IMR-90 (cell line): ENCODE measurements at regions not wholly inside any gene's neighbourhood (a gene's known extent, or its start where the extent isn't known, plus 50 kb on each side); places are given as distances from the start of the nearest gene placed in this dataset.

ENCODE experiments used
- ATAC-seq: fragments of 200-7000 bp; cut with Tn5 transposase; 2 replicates; pipeline ENCODE4 v1.9.1; 2020; ENCODE audit warnings: low read depth, mild to moderate bottlenecking, moderate library complexity
- BruUV-seq: library from RNA; stranded (reverse); fragments of 400-500 nt; replicated peaks from 2 replicates; lab custom pipeline; 2021; lab: Mats Ljungman, UMichigan
- CTCF ChIA-PET: fragments of 300-600 bp; formaldehyde crosslinking; extraction: SDS; loops from one replicate; lab custom pipeline; 2021; ENCODE audit warnings: antibody characterized with exemption; lab: Yijun Ruan, JAX
- POLR2A ChIA-PET: fragments of 300-600 bp; sonication (Branson Sonifier 250); formaldehyde crosslinking; loops from one replicate; lab custom pipeline; 2022; ENCODE audit warnings: antibody characterized with exemption; ENCODE audit not compliant: unreplicated experiment; lab: Charles Lee
- DNase-seq: peaks from one replicate; pipeline ENCODE4 v3.0.0; 2013
- H2AFZ ChIP-seq: replicated peaks from 2 replicates; pipeline ENCODE3; 2013; ENCODE audit warnings: low read length, mild to moderate bottlenecking; ENCODE audit not compliant: poor library complexity
- H2AK5ac ChIP-seq: 2 replicates; pipeline ENCODE4 v1.6.1; 2013; ENCODE audit warnings: low read depth, low read length, inconsistent platforms
- H2AK9ac ChIP-seq: replicated peaks from 2 replicates; pipeline ENCODE3; 2013; ENCODE audit warnings: mild to moderate bottlenecking, low read depth, low read length, moderate library complexity; ENCODE audit not compliant: poor library complexity
- H2BK120ac ChIP-seq: 2 replicates; pipeline ENCODE4 v1.6.1; 2013; ENCODE audit warnings: low read depth, low read length, inconsistent platforms
- H2BK15ac ChIP-seq: 3 replicates; pipeline ENCODE4 v1.6.1; 2013; ENCODE audit warnings: low read depth, low read length, inconsistent platforms
- H2BK20ac ChIP-seq: 2 replicates; pipeline ENCODE4 v1.6.1; 2013; ENCODE audit warnings: low read depth, mild to moderate bottlenecking, inconsistent platforms, low read length, moderate library complexity
- H2BK5ac ChIP-seq: 2 replicates; pipeline ENCODE4 v1.6.1; 2013; ENCODE audit warnings: mild to moderate bottlenecking, low read depth, low read length, inconsistent platforms; ENCODE audit not compliant: poor library complexity, severe bottlenecking
- H3K14ac ChIP-seq: replicated peaks from 2 replicates; pipeline ENCODE4 v1.6.1; 2013; ENCODE audit warnings: low read depth, low read length, inconsistent platforms
- H3K18ac ChIP-seq: 2 replicates; pipeline ENCODE4 v1.6.1; 2013; ENCODE audit warnings: low read depth, low read length, control low read depth
- H3K23ac ChIP-seq: 2 replicates; pipeline ENCODE4 v1.6.1; 2013; ENCODE audit warnings: low read depth, low read length, inconsistent platforms
- H3K27ac ChIP-seq: 2 replicates; pipeline ENCODE4 v1.5.1; 2013; ENCODE audit warnings: mild to moderate bottlenecking, control low read depth, low read length; ENCODE audit not compliant: insufficient read depth
- H3K27me3 ChIP-seq: 2 replicates; pipeline ENCODE4 v1.6.1; 2013; ENCODE audit warnings: low read length; ENCODE audit not compliant: control insufficient read depth, insufficient read depth
- H3K36me3 ChIP-seq: 2 replicates; pipeline ENCODE4 v1.6.1; 2013; ENCODE audit warnings: low read length, mixed read lengths; ENCODE audit not compliant: control insufficient read depth, insufficient read depth
- H3K4ac ChIP-seq: 2 replicates; pipeline ENCODE4 v1.6.1; 2013; ENCODE audit warnings: low read depth, low read length, inconsistent platforms
- H3K4me1 ChIP-seq: 2 replicates; pipeline ENCODE4 v1.6.1; 2013; ENCODE audit warnings: low read length, mixed read lengths; ENCODE audit not compliant: control insufficient read depth, insufficient read depth
- H3K4me2 ChIP-seq: 2 replicates; pipeline ENCODE4 v1.6.1; 2013; ENCODE audit warnings: low read depth, mild to moderate bottlenecking, control low read depth, low read length, moderate library complexity
- H3K4me3 ChIP-seq: 2 replicates; pipeline ENCODE4 v1.5.1; 2013; ENCODE audit warnings: low read depth, mild to moderate bottlenecking, control low read depth, low read length, moderate library complexity; ENCODE audit not compliant: insufficient read depth
- H3K56ac ChIP-seq: 2 replicates; pipeline ENCODE4 v1.6.1; 2013; ENCODE audit warnings: low read length, inconsistent platforms; ENCODE audit not compliant: insufficient read depth; ENCODE audit errors: extremely low read depth
- H3K79me1 ChIP-seq, 2 experiments: 2 replicates each; pipeline ENCODE4 v1.6.1; 2013; ENCODE audit warnings: low read length in 2 of 2, inconsistent platforms in 1 of 2, low read depth in 1 of 2
- H3K9ac ChIP-seq: 2 replicates; pipeline ENCODE4 v1.6.1; 2013; ENCODE audit warnings: low read depth, low read length, control low read depth
- H3K9me1 ChIP-seq: 2 replicates; pipeline ENCODE4 v1.6.1; 2013; ENCODE audit warnings: low read length, inconsistent platforms; ENCODE audit not compliant: insufficient read depth
- H3K9me3 ChIP-seq: 2 replicates; pipeline ENCODE4 v1.6.1; 2013; ENCODE audit warnings: low read length; ENCODE audit not compliant: control insufficient read depth, insufficient read depth
- H4K20me1 ChIP-seq: 2 replicates; pipeline ENCODE4 v1.6.1; 2013; ENCODE audit warnings: low read length, inconsistent platforms; ENCODE audit not compliant: insufficient read depth
- H4K5ac ChIP-seq: 2 replicates; pipeline ENCODE4 v1.6.1; 2013; ENCODE audit warnings: mild to moderate bottlenecking, low read depth, low read length, control low read depth
- H4K8ac ChIP-seq, 2 experiments: 2 replicates each; pipeline ENCODE4 v1.6.1; 2013; ENCODE audit warnings: low read depth in 2 of 2, low read length in 2 of 2, control low read depth in 1 of 2, inconsistent platforms in 1 of 2
- H4K91ac ChIP-seq: 2 replicates; pipeline ENCODE4 v1.6.1; 2013; ENCODE audit warnings: low read depth, low read length, inconsistent platforms; ENCODE audit not compliant: insufficient read depth
- BHLHE40 ChIP-seq: fragments of 150-350 bp; IDR thresholded peaks from 2 replicates; pipeline ENCODE4 v1.6.1; 2016; ENCODE audit warnings: mild to moderate bottlenecking, low read depth, low read length
- CHD1 ChIP-seq: IDR thresholded peaks from 2 replicates; pipeline ENCODE4 v1.6.1; 2012; ENCODE audit warnings: low read depth, low read length, improper control_type of control experiment
- CTCF ChIP-seq: conservative IDR thresholded peaks from 2 replicates; pipeline ENCODE4 v1.5.1; 2012; ENCODE audit warnings: mild to moderate bottlenecking, low read depth, low read length, improper control_type of control experiment
- FOS ChIP-seq: fragments of 150-350 bp; IDR thresholded peaks from 2 replicates; pipeline ENCODE4 v1.6.1; 2016; ENCODE audit warnings: low read depth, low read length
- MAFK ChIP-seq: IDR thresholded peaks from 2 replicates; pipeline ENCODE4 v1.6.1; 2012; ENCODE audit warnings: low read depth, low read length, improper control_type of control experiment
- NFE2L2 ChIP-seq: fragments of 150-350 bp; IDR thresholded peaks from 2 replicates; pipeline ENCODE4 v1.6.1; 2016; ENCODE audit warnings: low read depth, mild to moderate bottlenecking, low read length
- POLR2A ChIP-seq: IDR thresholded peaks from 2 replicates; pipeline ENCODE4 v1.6.1; 2012; ENCODE audit warnings: mild to moderate bottlenecking, low read depth, low read length
- RCOR1 ChIP-seq: IDR thresholded peaks from 2 replicates; pipeline ENCODE4 v1.6.1; 2012; ENCODE audit warnings: mild to moderate bottlenecking, low read length, improper control_type of control experiment; ENCODE audit not compliant: insufficient replicate concordance
- RFX5 ChIP-seq: IDR thresholded peaks from 2 replicates; pipeline ENCODE4 v1.8.0; 2012; ENCODE audit warnings: low read depth, mild to moderate bottlenecking, low read length, moderate library complexity
- USF2 ChIP-seq: fragments of 150-350 bp; IDR thresholded peaks from 2 replicates; pipeline ENCODE4 v1.6.1; 2017; ENCODE audit warnings: mild to moderate bottlenecking, antibody characterized with exemption, low read length, low read depth
- WGBS, 2 experiments: methylation state at CpG; one replicate each; pipeline versions ENCODE4 v1.1.5 to v1.1.7; 2013; ENCODE audit warnings: missing lambda C conversion rate in 2 of 2; ENCODE audit not compliant: insufficient read length in 1 of 2; ENCODE audit errors: extremely low coverage in 2 of 2; 5-methylcytosine and 5-hydroxymethylcytosine counted together
- dilution Hi-C: fragments of 300-500 bp; cut with HindIII; formaldehyde crosslinking; loops from one replicate; pipeline ENCODE4 v1.14.3; 2018; ENCODE audit warnings: low sequenced_read_pairs; ENCODE audit not compliant: unreplicated experiment
- in situ Hi-C: fragments of 300-500 bp; cut with MboI; formaldehyde crosslinking; loops from 3 replicates; pipeline ENCODE4 v1.14.3; 2019; ENCODE audit warnings: low sequenced_read_pairs, inconsistent platforms, mixed read lengths
- intact Hi-C: fragments of 100-400 bp; cut with micrococcal nuclease; formaldehyde crosslinking; loops from 2 replicates; pipeline ENCODE4 v1.10.0; 2022

DNA sequence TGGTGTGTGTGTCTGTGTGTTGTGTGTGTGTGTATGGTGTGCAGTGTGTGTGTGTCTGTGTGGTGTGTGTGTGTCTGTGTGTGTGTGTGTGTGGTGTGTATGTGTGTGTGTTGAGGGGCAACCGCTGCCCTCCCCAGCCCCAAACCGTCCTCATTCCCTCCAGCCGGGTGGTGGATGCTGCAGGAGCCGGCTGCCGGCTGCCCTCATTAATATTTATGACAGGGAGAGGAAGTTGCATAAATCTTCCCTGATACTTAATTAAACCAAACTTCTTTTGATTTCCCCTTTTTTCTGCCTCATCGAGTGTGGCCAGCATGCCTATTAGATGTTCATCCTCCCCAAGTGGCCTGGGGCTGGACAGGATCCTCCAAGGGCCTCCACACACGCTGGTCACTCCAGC lies 121.4 kb upstream of the MVB12B start:
- Histone ChIP-seq H2BK120ac (no peak overlapping the region), H3K9me1 (peaks cover 8% of the 10 kb centered on the region), H3K18ac (no peak overlapping the region), H3K23ac (no peak overlapping the region), H3K4me3 (no peak overlapping the region), H3K9ac (no peak overlapping the region), H3K9me3 (no peaks in the 10 kb centered on the region), H3K4me2 (no peak overlapping the region), H4K8ac (no peak overlapping the region), H2AFZ (peak overlapping the region; percentile 47), H2BK5ac (peak overlapping the region; percentile 83), H4K20me1 (no peaks in the 10 kb centered on the region), H3K4me1 (no peaks in the 10 kb centered on the region), H2AK5ac (no peak overlapping the region), H4K5ac (no peak overlapping the region), H2BK15ac (no peak overlapping the region), H3K79me1 (no peaks in the 10 kb centered on the region), H3K27me3 (peaks cover 15% of the 10 kb centered on the region), H3K4ac (no peak overlapping the region), H3K14ac (no peak overlapping the region), H3K36me3 (no peaks in the 10 kb centered on the region), H3K27ac (no peak overlapping the region), H3K56ac (no peak overlapping the region), H2AK9ac (no peak overlapping the region), H4K91ac (no peak overlapping the region), H2BK20ac (no peak overlapping the region)
- no CpG with 5 or more reads among the region's 7 CpGs for WGBS, 2 experiments
- dilution Hi-C loops = no loop called here
- intact Hi-C loops = no loop called here
- ChIA-PET POLR2A (no interaction called here), CTCF (no interaction called here)
- ATAC-seq (no peak), DNase-seq (no peak)
- in situ Hi-C loops = no loop called here
- no TSS peak for BruUV-seq
- TF ChIP-seq MAFK = no peak
- TF ChIP-seq NFE2L2 = no peak
- no peak for TF ChIP-seq CHD1
- no peak for TF ChIP-seq CTCF
- no peak for TF ChIP-seq USF2
- TF ChIP-seq BHLHE40 = no peak
- TF ChIP-seq RFX5 = no peak
- TF ChIP-seq FOS = no peak
- no peak for TF ChIP-seq POLR2A
- TF ChIP-seq RCOR1 = no peak
